GM21390 (cell line): ENCODE measurements at regions not wholly inside any gene's neighbourhood (a gene's known extent, or its start where the extent isn't known, plus 50 kb on each side); places are given as distances from the start of the nearest gene placed in this dataset.
"Not testable (repeated sequence)": the region's sequence is repeated elsewhere in the genome, so short reads cannot be mapped to it uniquely, and the experiment has no call there.

Experiments used
- ATAC-seq: cut with Tn5 transposase; IDR thresholded peaks from one replicate; pipeline ENCODE4 v1.9.1; 2021; ENCODE audit not compliant: unreplicated experiment

DNA sequence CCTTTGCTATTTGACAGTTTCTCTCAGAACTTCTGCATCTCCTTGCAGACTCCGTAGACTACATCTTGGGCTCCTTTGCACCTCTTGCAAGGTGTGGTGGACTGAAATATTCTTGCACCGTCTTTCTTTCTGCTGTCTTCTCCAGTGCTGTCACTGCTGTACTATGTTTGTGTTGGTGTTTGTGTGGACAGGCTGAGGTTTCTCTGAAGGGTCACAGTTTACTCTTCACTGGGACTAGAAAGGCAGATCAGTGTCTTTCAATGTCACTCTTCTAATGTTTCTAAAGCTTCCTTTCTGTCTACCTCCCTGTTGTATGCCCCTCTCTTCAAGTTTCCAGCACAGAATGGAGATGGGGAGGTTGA is 410.0 kb upstream of the CD180 start:
- ATAC-seq, result no peak

DNA sequence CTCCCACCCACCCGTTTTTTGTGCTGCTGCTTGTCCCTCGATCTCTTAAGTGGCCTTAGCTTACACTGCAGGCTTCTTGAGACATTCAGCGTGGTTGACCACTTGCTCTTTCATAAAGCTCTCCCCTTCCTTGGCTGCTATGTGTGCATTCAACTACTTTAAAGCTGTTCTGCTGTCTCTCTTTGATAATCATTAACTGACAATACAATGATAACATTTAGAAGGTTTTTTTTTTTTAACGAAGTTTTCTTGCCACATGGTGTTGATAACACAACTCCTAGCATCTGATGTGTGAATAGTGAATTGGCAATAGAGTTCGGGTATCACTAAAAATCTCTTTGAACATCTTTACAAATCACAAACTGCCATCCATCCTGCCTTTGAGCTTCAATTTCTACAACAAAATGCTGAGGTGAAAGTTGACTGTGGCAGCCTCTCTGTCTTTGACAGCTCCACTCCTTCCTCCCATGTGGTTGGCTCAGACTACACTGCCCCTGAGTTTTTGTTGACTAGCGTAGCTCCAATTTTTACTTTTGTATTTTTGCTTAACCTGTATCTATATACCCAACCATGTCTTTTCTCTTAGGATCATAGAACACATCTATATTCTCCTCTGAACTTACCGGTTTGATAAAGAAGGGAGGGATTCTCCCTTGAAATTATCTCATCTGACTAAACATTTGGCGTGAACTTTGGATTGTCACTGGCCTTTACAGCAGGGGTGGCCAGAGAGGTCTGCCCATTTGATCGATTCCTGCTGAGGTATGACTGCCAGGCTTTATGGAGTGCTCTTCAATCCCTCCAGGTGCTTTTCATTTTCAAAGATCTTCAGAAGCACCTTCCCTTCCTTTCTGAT is 409.4 kb upstream of the CD180 start:
- ATAC-seq, result no peak

DNA sequence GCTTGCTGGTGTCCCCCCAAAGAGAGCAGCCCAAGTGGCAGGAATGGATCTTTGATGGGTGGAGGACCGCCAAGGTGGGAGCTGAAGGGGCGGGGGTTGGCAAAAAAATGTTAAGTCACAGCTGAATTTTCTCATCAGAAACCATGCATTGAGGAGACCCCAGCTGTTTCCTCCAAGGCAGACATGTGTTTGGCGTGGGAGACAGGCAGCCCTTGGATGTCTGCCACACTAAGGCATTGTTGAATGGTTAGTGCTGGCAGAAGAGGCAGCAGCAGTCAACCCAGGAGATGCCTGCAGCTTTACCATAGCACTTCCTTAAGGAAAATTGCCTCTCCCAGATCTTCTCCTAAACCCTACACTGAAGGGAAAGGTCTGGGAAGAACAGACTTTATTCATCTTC is 394.9 kb upstream of the CD180 start:
- ATAC-seq, result no peak

DNA sequence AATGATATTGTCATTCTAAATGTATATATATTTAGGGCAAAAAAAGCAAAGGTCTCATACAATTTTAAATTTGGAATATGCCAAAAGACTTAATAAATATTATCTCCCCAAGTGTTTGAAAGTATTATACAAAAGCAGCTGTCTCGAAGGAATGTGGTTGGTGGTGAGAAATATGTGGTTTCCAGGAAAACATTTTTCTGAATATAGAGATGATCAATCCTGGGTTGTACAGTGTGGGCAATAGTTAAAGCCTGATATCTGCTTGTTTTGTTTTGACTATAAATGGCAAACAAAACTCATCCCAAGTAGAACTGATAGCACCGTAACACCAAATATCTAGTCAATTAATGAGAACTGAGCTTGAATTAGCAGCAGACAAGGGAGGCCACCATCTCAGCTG is 391.8 kb upstream of the CD180 start:
- no peak for ATAC-seq

DNA sequence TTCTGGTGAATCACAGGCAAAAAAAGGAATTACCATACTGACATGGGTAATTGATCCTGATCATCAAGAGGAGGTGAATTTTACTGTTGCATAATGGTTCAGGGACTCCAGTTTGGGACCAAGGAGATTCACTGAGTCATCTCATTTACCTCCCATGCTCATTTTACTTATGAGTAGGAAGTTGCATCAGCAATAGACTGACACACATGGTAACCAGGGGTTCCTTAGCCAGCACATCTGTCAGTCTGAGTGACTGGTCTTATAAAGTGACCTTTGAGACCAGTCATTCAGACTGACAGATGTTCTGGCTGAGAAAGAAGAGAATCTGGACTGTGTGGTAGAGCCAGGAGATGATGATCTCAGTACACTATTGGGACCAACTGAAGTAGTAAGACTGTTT is 384.6 kb upstream of the CD180 start:
- no peak for ATAC-seq

DNA sequence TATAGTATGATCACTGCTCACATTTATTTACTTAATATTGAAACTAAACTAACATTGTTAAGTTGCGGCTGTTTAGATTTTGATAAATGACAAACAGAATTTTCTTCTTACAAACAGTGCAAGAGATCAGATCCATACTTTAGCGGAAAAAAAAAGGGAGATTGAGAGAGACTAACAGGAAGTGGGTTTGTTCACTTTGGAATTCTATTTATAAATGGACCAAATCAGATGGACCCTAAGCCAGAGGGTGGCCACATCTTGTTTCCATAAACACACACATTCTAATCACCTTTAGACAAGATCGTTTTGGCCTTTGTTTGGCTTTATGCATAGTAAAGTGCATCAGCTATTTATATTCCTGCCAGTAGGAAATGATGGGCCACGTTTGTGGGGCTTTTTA is 381.4 kb upstream of the CD180 start:
- no peak for ATAC-seq

DNA sequence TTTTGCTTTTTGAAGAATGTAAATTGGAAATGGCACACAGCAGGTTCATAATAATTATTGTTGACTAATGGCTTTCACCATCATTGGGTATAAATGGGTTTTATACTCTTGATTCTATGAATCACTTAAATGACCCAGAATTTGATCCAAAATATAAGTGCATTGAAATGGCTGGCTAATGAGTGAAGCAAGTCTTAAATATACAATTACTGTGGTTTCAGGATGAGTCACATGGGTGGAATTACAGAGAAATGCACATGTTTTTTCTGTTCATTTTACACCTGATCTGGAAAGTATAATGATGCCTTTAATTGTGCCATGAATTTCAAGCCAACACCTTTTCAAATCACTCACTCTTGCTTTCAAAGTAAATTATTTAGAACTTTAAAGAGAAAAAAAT is 380.8 kb upstream of the CD180 start:
- ATAC-seq, result no peak

DNA sequence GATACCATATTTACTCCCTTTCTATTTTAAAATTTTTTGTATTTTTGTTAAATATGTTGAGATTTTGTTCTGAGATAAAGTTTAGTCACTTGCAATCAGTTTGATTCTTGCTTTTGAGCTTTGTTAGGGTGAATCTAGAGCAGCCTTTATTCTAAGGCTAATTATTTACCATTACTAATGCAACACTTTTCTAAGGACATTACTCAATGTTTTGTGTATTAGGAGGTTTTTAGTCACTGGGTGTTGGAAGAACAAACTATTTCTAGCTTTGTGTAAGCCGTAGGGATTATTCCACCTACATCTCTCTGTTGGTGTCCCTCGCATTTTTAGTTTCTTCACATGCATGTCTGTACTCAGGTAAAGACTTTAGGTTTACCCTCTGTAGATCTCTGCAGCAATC is 379.5 kb upstream of the CD180 start:
- ATAC-seq, result no peak

DNA sequence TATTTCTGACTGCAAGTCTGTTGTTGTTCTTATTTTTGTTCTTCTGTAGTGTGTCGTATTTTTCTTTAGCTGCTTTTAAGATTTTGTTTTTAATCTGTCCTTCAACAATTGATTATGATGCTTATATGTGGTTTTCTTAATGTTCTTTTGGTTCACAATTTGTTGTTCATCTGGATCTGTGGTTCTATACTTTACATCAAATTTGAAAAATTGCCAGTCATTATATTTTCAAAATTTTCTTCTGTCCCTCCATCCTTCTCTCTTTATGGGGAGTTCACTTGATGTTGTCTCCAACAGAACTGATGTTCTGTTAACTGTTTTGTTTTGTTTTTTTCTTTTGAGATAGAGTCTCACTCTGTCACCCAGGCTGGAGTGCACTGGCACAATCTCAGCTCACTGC is 378.5 kb upstream of the CD180 start:
- no peak for ATAC-seq

DNA sequence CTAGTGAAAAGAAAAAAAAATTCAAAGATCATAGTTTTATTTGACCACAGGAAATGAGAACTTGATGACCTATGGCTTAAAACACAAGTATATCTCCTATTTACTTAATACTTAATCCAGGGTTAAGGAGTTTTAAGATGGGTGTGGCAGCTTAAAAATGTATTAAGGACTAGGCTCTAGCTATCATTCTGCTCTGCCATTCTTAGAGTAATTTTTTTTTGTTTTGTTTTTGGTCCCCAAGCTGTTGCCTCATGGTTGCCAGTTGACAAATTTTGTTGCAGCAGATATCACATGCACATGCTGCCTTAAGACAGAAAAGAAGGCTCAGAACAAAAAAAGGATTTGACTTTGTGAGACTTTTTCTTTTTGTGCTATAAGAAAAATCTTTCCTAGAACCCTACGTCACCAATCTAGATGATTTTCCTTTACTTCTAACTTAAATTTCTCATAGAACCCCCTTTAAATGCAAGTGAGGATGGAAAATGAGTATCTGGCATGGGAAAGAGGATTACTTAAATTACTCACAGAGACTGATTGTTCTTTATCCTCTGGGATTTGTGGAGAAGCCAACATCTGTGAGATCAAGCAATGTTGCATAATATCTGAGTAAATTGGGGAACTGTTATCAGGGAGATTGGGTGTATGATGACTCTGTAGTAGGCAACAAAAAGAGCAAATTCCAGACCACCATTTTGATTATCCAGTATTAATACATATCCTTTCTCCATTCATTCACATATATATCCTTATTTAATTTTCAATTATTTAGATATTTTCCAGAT is 364.7 kb upstream of the CD180 start:
- ATAC-seq, result no peak

DNA sequence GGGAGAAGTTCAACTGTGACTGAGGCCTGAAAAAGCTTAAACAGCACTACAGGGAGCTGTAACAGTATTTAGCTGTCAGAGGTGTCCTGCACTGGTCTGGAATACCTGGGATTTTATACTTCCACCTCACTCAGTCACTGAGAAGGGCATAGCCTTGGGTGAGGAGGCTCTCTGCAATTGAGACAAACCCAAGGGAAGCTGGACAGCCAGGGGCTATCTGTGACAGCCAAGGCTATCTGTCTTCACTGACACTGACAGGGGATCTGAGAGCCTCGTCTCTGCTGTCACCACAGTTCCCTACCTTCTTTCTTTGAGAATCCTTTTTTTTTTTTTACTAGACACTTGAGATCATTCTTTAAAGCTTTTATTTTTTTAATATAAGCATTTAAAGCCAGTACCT is 356.2 kb upstream of the CD180 start:
- no peak for ATAC-seq

DNA sequence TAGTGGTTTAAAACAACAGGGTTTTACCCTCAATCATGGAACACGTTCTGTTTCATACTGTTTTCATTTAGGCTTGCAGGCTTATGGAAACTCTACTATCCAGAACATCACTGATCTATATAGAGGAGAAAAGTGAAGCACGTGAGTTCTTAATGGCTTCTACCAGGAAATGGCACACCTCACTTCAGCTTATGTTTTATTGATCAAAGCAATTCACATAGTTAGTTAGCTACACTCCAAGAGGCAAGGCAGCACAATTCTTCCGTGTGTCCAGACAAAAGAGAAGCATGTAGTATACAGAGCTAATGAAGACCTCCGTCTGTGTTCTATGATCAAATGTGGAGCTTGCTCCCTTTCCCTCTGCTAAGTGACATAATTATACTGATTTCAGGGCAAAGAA is 353.3 kb upstream of the CD180 start:
- no peak for ATAC-seq

DNA sequence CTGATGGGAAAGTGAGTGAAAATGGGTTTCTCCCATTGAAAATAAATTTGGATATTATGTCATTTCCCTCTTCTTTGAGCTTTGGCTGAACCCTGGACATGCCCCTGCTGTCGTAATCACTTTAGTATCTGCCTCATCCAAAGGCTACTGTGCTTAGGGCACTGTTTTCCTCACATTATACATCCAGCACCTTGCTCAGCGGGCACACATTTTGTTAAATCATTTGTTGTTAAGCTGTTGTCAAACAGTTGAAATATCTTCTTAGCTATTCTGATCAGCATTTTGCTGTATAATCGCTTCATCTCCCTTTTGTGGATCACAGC is 352.7 kb upstream of the CD180 start:
- ATAC-seq, result no peak

DNA sequence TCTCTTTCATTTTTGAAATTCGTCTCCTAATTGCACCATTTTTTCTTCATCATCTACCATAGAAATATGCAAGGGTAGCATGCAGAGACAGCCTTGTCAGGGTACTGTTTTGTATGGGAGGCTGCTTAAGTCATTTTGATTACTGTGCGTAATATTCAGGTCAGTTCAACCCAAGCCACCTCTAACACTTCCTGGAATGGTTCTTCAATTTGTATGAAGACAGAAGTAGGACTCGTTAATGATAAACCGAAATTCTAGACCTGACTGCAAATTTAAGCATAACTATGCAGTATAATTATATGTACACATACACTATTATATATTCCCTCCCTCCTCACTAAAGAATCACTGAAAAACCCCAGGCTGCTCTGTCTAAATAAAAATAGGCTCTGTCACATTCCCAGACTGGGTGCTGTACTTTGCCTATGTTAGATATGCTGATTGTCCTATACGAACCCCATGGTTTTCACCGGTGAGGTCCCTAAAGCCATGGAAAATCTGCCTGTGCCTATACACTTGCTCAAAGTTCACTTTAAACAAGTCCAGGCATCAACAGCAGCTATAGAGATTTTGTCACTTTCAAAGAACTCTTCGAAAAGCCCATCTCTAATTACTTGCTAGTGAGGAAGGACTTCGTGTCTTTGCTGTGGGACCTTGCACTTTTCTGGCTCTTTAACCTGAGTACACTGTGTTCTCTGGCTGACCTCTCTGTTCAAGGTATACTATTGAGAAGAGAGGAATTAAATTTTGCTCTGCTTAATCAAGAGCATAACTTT is 352.1 kb upstream of the CD180 start:
- no peak for ATAC-seq

DNA sequence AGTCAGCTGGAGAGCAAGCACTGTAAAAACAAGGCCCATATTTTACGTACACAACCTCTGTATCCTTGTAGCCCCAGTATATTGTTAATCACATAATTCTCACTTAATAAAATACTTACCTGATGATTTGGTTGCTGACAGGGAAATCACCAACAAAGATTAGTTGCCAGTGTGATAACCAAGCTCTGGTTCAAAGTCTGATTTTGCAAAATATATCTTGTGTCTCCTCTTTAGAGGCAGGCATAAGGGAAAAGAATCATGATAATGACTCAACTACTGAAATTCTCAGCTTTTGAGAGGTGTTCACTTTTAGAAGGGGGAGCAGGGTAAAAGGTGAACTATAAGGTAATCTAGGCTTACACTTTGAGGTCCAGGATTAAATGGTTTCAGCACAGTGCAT is 351.1 kb upstream of the CD180 start:
- no peak for ATAC-seq

DNA sequence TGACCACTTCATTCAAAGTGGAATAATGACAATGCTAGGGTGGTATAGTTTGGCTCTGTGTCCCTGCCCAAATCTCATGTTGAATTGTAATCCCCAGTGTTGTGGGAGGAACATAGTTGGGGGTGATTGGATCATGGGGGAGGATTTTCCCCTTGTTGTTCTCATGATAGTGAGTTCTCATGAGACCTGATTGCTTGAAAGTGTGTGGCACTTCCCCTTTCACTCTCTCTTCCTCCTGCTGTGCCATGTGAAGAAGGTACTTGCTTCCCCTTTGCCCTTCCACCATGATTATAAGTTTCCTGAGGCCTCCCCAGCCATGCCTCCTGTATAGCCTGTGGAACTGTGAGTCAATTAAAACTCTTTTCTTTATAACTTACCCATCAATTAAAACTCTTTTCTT is 348.3 kb upstream of the CD180 start:
- ATAC-seq, result not testable (repeated sequence)

DNA sequence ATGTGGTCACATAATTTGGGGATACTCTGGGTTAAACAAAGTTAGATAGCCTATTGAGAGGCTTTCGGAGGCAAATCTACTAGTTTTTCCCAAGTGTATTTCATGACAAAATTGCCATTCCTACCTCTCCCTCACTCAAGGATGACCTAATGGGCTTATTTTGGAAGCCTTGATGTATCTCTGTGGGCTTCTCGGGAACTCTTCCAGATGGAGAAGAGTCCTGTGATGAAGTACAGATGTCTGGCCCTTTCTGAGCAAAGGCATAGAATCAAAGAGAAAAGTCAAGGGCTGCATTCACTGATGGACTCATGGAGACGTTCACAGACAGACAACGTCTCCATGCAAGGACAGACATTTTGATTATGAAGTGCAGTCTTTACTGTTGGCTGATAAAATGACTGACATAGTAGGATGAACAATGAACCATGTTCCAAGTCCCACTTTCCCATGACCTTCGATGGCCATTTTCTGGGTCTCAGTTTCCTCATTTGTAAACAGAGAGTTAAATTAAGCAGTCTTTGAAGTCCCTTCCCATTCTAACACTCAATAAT is 347.2 kb upstream of the CD180 start:
- ATAC-seq, result no peak

DNA sequence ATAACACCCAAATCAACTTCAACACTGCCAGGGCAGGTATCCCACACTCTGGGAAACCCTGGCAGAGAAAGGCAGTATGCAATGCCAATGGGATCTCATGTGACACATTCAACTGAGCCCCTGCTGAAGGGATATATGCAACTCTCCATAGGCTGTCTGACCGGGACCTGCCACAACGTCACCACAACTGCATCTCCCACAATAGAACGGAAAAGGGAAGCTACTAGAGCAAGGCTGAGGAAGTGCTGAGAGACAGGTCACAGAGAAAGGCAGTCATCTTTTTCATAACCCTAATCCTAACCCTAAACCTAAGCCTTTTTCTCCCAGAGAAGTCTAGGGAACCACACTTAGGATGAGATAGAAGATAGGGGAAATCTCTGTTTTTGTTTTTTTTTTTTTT is 345.9 kb upstream of the CD180 start:
- ATAC-seq, result no peak

DNA sequence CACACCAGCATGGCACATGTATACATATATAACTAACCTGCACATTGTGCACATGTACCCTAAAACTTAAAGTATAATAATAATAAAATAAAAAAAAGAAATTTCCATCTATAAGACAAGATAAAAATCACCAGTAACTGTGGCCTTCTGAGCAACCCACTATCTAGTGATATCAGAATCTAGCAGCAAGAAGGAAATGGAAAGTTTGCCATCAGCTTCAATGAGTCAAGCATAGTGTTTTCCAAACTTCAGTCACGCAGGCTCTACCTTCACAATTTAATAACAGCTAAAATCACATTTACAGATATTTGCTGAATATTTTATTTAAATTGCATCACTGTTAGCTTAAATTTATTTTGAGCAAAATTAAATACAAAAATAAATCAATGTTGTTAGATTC is 345.3 kb upstream of the CD180 start:
- no peak for ATAC-seq

DNA sequence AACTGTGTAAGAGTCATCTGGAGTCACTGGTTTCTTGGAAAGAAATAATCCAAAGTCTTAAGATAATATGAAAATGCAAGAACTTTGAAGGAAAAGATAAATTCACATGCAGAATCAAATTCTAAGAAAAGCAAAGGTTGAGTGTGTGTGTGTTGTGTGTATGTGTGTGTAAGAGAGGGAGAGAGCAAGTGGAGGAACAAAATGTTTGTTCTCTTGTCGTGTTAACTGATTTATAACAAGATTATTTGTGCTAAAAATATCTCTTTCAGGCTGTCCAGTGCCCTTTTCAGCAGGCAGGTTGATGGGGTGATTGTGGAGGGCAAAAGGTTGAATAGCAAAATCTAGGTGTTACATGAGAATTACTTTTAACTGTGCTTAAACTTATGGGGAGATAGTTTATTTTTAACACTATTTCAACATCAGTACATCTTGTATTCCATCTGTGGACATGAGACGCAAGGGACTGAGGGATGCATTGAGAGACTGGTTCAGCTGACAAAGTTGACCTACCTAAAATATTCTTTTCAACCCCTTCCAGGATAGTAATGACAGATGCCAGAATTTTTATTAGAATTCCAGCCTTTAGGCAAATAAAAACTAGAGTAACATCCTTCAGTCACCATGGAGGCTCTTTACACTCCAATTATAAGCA is 342.4 kb upstream of the CD180 start:
- ATAC-seq, result no peak

DNA sequence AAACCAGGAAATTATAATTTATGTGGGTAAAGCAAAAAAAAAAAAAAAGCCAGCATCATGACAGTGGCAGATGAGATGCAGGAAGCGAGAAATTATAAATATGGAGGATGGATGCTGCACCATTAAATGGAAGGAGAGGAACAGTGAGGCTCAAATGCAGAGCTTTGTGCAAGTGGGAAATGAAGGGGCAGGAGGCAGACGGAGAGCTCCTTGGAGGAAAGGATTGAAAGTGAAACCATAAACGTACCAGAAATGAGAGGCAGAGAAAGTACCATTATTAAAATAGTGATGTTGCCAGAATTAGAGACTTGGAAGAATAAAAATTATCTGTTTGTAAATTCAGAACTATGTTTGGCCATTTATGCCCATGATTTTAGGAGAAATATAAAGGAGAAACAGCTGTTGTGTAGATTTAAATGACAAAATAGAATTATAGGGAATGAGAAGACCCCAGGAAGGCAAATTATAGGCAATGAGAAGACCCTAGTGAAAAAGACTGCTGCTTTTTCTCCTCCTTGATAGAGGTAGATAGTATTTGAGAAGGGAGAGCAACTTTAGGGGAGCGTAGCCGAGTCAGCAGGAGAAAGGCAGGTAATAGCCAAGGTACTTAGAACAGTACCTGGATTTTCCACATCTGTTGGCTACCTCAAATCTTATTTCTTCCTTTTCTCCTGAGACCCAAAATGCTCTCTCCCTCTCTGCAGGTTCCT is 341.0 kb upstream of the CD180 start:
- no peak for ATAC-seq
